Osteoblast (primary cell): ENCODE measurements at regions not wholly inside any gene's neighbourhood (a gene's known extent, or its start where the extent isn't known, plus 50 kb on each side); places are given as distances from the start of the nearest gene placed in this dataset.

Source experiments
- DNase-seq: peaks from one replicate; pipeline ENCODE4 v3.0.0; 2011; ENCODE audit warnings: low spot score, mixed read lengths; ENCODE audit not compliant: insufficient read length; ENCODE audit errors: missing footprints
- H2AFZ ChIP-seq: 2 replicates; pipeline ENCODE4 v1.6.0; 2011; ENCODE audit warnings: mild to moderate bottlenecking, low read length
- H3K27ac ChIP-seq: 2 replicates; pipeline ENCODE4 v1.5.1; 2011; ENCODE audit warnings: mild to moderate bottlenecking, low read depth, low read length, moderate library complexity
- H3K27me3 ChIP-seq: 2 replicates; pipeline ENCODE4 v1.6.0; 2012; ENCODE audit warnings: mild to moderate bottlenecking, control low read depth, inconsistent platforms, low read length, moderate library complexity; ENCODE audit not compliant: insufficient read depth
- H3K36me3 ChIP-seq: 2 replicates; pipeline ENCODE4 v1.5.1; 2011; ENCODE audit warnings: mild to moderate bottlenecking, low read length, control low read depth, moderate library complexity; ENCODE audit not compliant: insufficient read depth
- H3K4me1 ChIP-seq: 2 replicates; pipeline ENCODE4 v1.5.1; 2011; ENCODE audit warnings: mild to moderate bottlenecking, low read length, control low read depth, moderate library complexity; ENCODE audit not compliant: insufficient read depth
- H3K4me2 ChIP-seq: 2 replicates; pipeline ENCODE4 v1.6.0; 2011; ENCODE audit warnings: mild to moderate bottlenecking, low read length; ENCODE audit not compliant: insufficient read depth
- H3K4me3 ChIP-seq: fragments of 200-600 bp; sonication (generic); 3 replicates; pipeline ENCODE4 v1.5.1; 2012; ENCODE audit warnings: mild to moderate bottlenecking, low read length, inconsistent platforms; ENCODE audit not compliant: insufficient read depth
- H3K79me2 ChIP-seq: 2 replicates; pipeline ENCODE4 v1.6.0; 2012; ENCODE audit warnings: mild to moderate bottlenecking, low read length, control low read depth, inconsistent platforms; ENCODE audit not compliant: insufficient read depth
- H3K9me3 ChIP-seq: 2 replicates; pipeline ENCODE4 v1.5.1; 2011; ENCODE audit warnings: low read depth, low read length, control low read depth
- H4K20me1 ChIP-seq: 2 replicates; pipeline ENCODE4 v1.6.0; 2012; ENCODE audit warnings: mild to moderate bottlenecking, low read length, control low read depth; ENCODE audit not compliant: insufficient read depth
- TF ChIP-seq, protein P1 (sequence below): IDR thresholded peaks from 2 replicates; pipeline ENCODE4 v1.5.1; 2011; ENCODE audit warnings: mild to moderate bottlenecking, low read depth, low read length, moderate library complexity; ENCODE audit errors: extremely low read depth

DNA sequence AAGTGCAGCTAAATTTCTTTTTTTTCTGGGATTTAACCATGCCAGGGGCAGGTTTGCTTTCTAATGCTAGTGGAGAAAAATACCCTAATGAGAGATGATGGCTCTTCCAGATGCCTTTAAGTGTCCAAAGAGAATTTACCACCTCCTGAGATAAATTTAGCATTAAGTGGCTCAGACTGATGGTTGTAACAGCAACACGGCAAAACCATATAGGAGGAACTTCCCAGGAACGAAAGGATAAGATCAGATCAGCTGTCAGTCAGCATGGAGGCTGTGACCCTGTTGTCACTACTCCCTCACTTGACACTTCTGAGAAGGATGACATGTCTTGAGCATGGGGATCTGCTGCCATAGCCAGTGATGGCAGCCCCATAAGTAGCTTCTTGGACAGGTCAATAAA lies 860.0 kb downstream of the QKI start:
- H3K4me3 ChIP-seq, result no peak overlapping the region

DNA sequence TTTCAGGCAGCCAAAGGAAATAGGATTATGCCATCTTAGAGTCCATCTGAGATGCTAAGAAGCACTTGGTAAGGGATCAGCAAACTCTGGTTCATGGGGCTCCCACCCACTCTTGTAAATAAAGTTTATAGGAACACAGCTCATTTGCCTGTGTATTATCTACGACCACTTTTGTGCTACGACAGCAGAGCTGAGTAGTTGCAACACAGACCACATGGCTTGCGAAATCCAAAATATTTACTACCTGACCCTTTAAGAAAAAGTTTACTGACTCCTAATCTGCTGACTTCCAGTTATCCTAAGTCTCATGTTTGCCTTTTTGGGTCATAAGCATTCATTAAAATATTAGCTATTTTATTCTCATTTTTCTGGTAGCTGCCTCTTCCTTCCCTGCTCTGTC lies 859.0 kb downstream of the QKI start:
- TF ChIP-seq, protein P1, sequence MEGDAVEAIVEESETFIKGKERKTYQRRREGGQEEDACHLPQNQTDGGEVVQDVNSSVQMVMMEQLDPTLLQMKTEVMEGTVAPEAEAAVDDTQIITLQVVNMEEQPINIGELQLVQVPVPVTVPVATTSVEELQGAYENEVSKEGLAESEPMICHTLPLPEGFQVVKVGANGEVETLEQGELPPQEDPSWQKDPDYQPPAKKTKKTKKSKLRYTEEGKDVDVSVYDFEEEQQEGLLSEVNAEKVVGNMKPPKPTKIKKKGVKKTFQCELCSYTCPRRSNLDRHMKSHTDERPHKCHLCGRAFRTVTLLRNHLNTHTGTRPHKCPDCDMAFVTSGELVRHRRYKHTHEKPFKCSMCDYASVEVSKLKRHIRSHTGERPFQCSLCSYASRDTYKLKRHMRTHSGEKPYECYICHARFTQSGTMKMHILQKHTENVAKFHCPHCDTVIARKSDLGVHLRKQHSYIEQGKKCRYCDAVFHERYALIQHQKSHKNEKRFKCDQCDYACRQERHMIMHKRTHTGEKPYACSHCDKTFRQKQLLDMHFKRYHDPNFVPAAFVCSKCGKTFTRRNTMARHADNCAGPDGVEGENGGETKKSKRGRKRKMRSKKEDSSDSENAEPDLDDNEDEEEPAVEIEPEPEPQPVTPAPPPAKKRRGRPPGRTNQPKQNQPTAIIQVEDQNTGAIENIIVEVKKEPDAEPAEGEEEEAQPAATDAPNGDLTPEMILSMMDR, result no peak

More for the DNA sequence above, 860.0 kb downstream of the QKI start:
- H3K27ac ChIP-seq, result no peak overlapping the region
- DNase-seq, result no peak
- H3K4me2 ChIP-seq, result no peak overlapping the region
- H3K79me2 ChIP-seq, result no peaks in the 10 kb centered on the region
- no peaks in the 10 kb centered on the region for H3K4me1 ChIP-seq
- H3K27me3 ChIP-seq, result no peaks in the 10 kb centered on the region
- no peaks in the 10 kb centered on the region for H3K36me3 ChIP-seq
- H4K20me1 ChIP-seq, result no peaks in the 10 kb centered on the region
- TF ChIP-seq, protein P1, result no peak
- H2AFZ ChIP-seq, result no peak overlapping the region
- H3K9me3 ChIP-seq, result no peaks in the 10 kb centered on the region

DNA sequence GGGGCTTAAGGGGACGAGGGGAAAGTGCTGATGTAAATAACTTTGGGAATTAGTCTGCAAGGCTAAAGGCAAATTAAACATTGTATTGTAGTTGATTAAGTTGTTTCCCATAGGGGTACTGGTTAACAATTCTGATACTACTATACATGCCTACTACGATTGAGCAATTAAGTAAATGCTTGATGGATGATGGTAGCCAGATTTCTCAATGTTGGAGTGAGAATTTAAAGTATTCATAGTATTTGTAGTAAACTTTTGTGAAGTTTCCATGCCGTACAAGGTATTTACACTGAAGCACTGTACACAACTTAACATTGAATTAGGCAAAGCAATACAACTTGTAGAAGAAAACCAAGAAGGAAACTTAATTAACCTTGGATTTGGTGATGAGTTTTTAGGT lies 852.3 kb downstream of the QKI start:
- Histone ChIP-seq H3K9me3 (no peaks in the 10 kb centered on the region), H3K27me3 (no peaks in the 10 kb centered on the region), H3K4me3 (no peak overlapping the region), H4K20me1 (no peaks in the 10 kb centered on the region), H2AFZ (no peak overlapping the region), H3K4me1 (no peaks in the 10 kb centered on the region), H3K27ac (no peak overlapping the region), H3K4me2 (no peak overlapping the region), H3K79me2 (no peaks in the 10 kb centered on the region), H3K36me3 (no peaks in the 10 kb centered on the region)
- DNase-seq, result no peak
- TF ChIP-seq, protein P1, result no peak

More for the DNA sequence above, 859.0 kb downstream of the QKI start:
- no peak overlapping the region for H3K4me3 ChIP-seq
- H2AFZ ChIP-seq, result no peak overlapping the region
- no peaks in the 10 kb centered on the region for H4K20me1 ChIP-seq
- H3K4me2 ChIP-seq, result no peak overlapping the region
- no peaks in the 10 kb centered on the region for H3K4me1 ChIP-seq
- no peak overlapping the region for H3K27ac ChIP-seq
- H3K27me3 ChIP-seq, result no peaks in the 10 kb centered on the region
- DNase-seq, result no peak
- no peaks in the 10 kb centered on the region for H3K9me3 ChIP-seq
- H3K36me3 ChIP-seq, result no peaks in the 10 kb centered on the region
- H3K79me2 ChIP-seq, result no peaks in the 10 kb centered on the region

DNA sequence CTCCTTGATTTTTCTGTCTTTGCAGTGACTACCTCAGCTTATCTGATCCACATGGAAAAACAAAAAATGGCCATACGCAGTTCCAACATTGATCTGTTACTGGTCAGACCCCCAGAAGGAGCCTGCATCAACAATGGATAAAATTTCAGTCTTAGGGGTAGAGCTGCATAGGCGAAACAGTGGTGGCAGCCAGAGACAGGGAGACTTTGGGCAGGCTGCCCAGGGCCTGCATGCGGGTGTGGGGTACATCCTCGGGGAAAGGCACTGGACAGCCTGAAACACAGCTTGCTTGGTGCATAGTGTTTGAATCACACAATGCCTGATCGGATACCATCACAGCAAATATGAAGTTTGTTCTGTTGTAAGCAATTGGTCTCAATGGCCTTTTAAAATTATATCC lies 847.8 kb downstream of the QKI start:
- no peak overlapping the region for H3K27ac ChIP-seq
- H4K20me1 ChIP-seq, result no peaks in the 10 kb centered on the region
- H3K4me1 ChIP-seq, result no peaks in the 10 kb centered on the region
- H3K27me3 ChIP-seq, result no peaks in the 10 kb centered on the region
- H3K4me2 ChIP-seq, result no peak overlapping the region
- TF ChIP-seq, protein P1, result no peak
- H3K36me3 ChIP-seq, result no peaks in the 10 kb centered on the region
- no peak for DNase-seq
- no peaks in the 10 kb centered on the region for H3K9me3 ChIP-seq
- H2AFZ ChIP-seq, result no peak overlapping the region
- H3K79me2 ChIP-seq, result no peaks in the 10 kb centered on the region
- H3K4me3 ChIP-seq, result no peak overlapping the region
